HG03103 (cell line): ENCODE measurements at regions not wholly inside any gene's neighbourhood (a gene's known extent, or its start where the extent isn't known, plus 50 kb on each side); places are given as distances from the start of the nearest gene placed in this dataset.
"Not testable (repeated sequence)": the region's sequence is repeated elsewhere in the genome, so short reads cannot be mapped to it uniquely, and the experiment has no call there.

Source experiments
- ATAC-seq: cut with Tn5 transposase; IDR thresholded peaks from one replicate; pipeline ENCODE4 v1.9.1; 2021; ENCODE audit warnings: low read depth; ENCODE audit not compliant: unreplicated experiment

- peak; percentile 64 for ATAC-seq
Measured at GRCh38 chr12:67069451-67070306, 199.5 kb upstream of the CAND1 start.

- no peak for ATAC-seq
Measured at GRCh38 chr12:67070307-67070600, 198.9 kb upstream of the CAND1 start.

GRCh38 chr12:67070604-67071003 lies 198.6 kb upstream of the CAND1 start:
- ATAC-seq = no peak

DNA sequence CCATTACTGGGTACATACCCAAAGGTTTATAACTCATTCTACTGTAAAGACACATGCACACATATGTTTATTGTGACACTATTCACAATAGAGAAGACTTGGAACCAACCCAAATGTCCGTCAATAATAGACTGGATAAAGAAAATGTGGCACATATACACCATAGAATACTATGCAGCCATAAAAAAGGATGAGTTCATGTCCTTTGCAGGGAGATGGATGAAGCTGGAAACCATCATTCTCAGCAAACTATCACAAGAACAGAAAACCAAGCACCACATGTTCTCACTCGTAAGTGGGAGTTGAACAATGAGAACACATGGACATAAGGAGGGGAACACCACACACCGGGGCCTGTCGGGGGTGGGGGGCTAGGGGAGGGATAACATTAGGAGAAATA lies 196.9 kb upstream of the CAND1 start:
- ATAC-seq = not testable (repeated sequence)

GRCh38 chr12:67073336-67073735 lies 195.8 kb upstream of the CAND1 start:
- no peak for ATAC-seq

DNA sequence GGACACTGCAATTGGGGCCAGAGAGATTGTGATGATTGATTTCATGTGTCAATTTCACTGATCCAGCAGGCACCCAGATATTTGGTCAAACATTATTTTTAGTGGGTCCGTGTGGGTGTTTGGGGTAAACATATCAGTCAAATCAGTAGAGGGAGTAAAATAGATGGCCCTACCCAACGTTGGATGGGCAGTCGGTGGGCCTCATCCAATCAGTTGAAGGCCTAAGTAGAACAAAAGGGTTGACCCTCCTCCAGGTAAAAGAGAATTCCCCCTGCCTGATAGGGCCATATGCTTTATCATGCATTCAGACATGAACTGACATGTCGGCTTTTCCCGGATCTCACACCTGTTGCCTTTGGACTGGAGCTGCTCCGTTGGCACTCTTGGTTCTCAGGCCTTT lies 195.1 kb upstream of the CAND1 start:
- ATAC-seq = no peak

GRCh38 chr12:67077617-67078016 lies 191.5 kb upstream of the CAND1 start:
- no peak for ATAC-seq

GRCh38 chr12:67078957-67079356 lies 190.2 kb upstream of the CAND1 start:
- no peak for ATAC-seq

GRCh38 chr12:67080637-67081036 lies 188.5 kb upstream of the CAND1 start:
- ATAC-seq = no peak

GRCh38 chr12:67082221-67082620 lies 186.9 kb upstream of the CAND1 start:
- ATAC-seq = no peak

- no peak for ATAC-seq
Measured at GRCh38 chr12:67085699-67086098, 183.5 kb upstream of the CAND1 start.

- ATAC-seq = no peak
Measured at GRCh38 chr12:67086116-67086515, 183.0 kb upstream of the CAND1 start.

DNA sequence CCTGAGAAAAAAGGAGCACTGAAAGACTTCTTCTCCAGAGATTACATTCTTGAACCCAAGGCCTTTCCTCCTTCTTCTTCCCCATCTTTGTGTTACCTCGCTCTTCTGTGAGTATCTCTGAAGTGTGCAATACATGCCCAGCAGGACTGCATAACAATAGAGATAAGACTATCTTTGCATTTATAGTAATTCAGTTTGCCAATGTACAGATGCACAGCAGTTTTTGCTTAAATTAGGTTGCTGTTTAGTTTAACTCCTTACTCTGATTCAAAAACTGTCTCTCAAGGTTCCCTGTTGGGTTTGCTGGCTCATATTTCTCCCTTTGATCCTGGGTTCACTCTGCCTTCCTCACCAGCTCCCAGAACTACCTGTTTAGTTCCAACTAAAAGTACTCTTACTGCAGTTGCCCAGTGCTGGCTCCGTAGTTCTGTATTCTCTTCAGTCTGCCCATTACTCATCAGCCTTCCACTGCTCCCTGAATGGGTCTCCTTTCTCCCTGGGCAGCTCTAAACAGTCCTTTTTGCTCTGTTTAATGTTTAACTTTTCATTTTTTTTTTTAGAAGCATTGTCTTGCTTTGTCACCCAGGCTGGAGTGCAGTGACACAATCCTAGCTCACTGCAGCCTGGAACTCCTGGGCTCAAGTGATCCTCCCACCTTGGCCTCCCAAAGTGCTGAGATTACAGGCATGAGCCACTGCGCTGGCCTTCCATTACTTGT lies 180.6 kb upstream of the CAND1 start:
- no peak for ATAC-seq

GRCh38 chr12:67091204-67091603 lies 178.0 kb upstream of the CAND1 start:
- no peak for ATAC-seq

DNA sequence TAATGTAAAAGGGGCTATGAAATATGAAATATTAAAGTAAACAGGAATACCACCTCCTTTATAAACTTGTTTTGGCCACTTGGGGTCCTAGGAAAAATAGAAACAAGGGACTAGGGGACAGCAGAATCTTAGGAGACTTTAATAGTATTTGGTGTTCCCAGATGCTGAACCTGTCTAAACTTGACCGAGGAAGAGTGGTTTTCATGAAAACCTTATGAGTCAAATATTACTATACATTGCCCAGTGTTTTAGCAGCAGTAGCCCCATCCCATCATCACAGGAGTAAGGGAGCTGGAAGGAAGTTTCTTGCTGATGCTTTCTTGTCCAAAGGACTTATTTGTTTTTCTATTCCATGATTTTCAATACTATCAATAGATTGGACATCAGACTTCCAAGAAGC lies 177.5 kb upstream of the CAND1 start:
- ATAC-seq = no peak

DNA sequence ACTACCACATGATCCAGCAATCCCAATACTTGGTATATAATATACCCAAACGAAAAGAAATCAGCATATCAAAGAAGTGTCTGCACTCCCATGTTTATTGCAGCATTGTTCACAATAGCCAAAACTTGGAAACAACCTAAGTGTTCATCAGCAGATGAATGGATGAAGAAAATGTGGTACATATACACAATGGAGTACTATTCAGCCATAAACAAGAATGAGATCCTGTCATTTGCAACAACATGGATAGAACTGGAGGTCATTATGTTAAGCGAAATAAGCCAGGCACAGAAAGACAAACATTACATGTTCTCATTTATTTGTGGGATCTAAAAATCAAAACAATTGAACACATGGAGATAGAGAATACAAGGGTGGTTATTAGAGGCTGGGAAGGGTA lies 176.2 kb upstream of the CAND1 start:
- not testable (repeated sequence) for ATAC-seq

- no peak for ATAC-seq
Measured at GRCh38 chr12:67096533-67097318, 172.4 kb upstream of the CAND1 start.

DNA sequence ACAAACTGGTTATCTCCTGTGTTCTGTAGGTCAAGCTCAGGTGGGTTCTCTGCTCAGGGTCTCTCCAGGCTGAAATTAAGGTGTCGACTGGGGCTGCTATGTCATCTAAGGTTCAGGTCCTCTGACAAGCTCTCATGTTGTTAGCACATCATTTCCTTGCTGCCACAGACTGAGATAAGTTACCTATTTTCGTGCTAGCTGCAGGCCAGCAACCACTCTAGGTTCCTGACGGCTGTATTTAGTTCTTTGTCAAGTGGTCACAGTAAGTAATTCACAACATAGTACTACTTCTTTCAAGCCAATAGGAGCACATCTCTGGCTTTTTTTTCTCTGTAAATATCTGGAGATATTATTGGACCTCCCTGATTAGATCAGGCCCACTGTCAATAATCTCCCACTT lies 169.3 kb upstream of the CAND1 start:
- ATAC-seq = no peak

- no peak for ATAC-seq
Measured at GRCh38 chr12:67103521-67103920, 165.6 kb upstream of the CAND1 start.

GRCh38 chr12:67107235-67107634 lies 161.9 kb upstream of the CAND1 start:
- ATAC-seq = no peak

DNA sequence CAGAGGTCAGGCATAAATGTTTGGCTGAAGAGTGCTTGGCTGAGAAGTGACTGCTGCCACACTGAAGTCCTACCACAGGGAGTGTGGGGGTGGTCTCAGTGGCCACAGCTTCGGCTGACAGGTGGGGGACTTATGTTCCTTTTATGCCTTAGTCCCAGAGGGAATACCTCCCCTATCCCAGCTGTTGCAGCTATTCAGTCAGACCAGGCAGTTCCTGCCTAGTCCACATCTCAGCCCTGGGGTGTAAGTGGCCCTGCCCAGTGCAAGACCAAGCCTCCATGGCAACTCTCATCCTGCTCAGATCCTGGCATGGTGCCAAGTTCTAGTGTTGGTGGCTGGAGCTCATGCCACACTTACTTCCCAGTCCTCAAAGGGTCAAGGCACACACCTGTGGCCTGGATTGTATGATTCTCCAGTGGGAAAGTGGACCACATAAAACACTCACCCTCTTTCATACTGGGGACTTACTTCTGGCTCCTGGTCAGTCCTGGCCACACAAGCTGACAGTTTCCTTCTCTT lies 161.3 kb upstream of the CAND1 start:
- no peak for ATAC-seq
